ENCODE measurements at regions not wholly inside any gene's neighbourhood (a gene's known extent, or its start where the extent isn't known, plus 50 kb on each side); places are given as distances from the start of the nearest gene placed in this dataset.

DNA sequence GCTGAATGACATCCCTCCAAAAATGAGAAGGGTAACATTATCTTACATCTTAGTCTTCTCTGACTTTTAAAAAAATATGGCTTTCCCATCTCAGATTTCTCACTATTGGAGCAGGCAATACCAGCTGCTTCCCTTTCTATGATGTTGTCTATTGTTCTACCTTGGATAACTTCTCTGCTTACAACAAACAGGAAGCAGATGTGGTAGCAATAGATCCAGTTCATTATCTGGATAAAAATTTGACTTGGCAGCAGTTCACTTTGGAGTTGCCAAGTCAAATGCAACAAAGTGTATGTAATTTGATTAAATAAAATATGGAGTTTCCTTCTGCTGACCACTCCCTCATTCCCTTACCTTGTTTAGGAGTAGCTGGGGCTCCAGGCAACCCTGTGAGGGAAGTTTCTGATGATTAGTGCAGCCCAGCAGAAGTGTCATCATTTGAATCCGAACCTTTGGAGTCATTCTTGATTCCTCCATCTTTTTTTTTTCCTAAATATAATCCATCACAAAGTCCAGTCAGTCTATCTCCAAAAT lies 72.0 kb upstream of the GPRIN3 start:
- no peak for TF ChIP-seq POU2F2 (IDR thresholded peaks at IDR 0.05; ENCODE audit: low read depth, low read length)
- TF ChIP-seq TAF1 (IDR thresholded peaks at IDR 0.05; ENCODE audit: low read depth, low read length), result no peak
- TF ChIP-seq SPI1 (IDR thresholded peaks at IDR 0.05; ENCODE audit: low read depth, low read length), result no peak
- no peak for TF ChIP-seq PAX5 (IDR thresholded peaks at IDR 0.05; ENCODE audit: insufficient read depth, low read length, severe bottlenecking)
- FAIRE-seq (no peak), DNase-seq (ENCODE audit: insufficient read length, low spot score) (no peak)

DNA sequence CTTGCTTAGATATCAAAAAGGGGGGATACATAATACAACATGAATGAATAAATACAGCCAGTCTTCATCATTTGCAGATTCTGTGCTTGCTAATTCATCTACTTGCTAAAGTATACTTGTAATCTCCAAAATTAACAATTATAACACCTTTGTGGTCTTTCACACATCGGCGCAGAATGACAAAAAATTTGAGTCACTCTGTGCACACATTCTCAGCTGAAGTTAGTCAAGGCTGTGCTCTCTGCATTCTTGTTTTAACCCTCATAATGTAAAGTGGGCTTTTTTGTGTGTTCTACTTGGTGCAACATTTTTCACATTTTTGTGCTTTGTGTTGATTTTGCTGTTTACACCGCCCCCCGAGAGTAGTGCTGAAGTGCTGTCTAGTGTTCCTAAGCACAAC lies 65.8 kb upstream of the GPRIN3 start:
- DNase-seq (ENCODE audit: insufficient read length, low spot score) (no peak), FAIRE-seq (no peak)
- TF ChIP-seq SPI1 (IDR thresholded peaks at IDR 0.05; ENCODE audit: low read depth, low read length) (no peak), POU2F2 (IDR thresholded peaks at IDR 0.05; ENCODE audit: low read depth, low read length) (no peak), PAX5 (IDR thresholded peaks at IDR 0.05; ENCODE audit: insufficient read depth, low read length, severe bottlenecking) (no peak), TAF1 (IDR thresholded peaks at IDR 0.05; ENCODE audit: low read depth, low read length) (no peak)

- DNase-seq (ENCODE audit: insufficient read length, low spot score) (no peak), FAIRE-seq (no peak)
- TF ChIP-seq PAX5 (IDR thresholded peaks at IDR 0.05; ENCODE audit: insufficient read depth, low read length, severe bottlenecking), result no peak
- TF ChIP-seq SPI1 (IDR thresholded peaks at IDR 0.05; ENCODE audit: low read depth, low read length), result no peak
- TF ChIP-seq TAF1 (IDR thresholded peaks at IDR 0.05; ENCODE audit: low read depth, low read length), result no peak
- no peak for TF ChIP-seq POU2F2 (IDR thresholded peaks at IDR 0.05; ENCODE audit: low read depth, low read length)
Observed at GRCh38 chr4:89371614-89372013, 64.0 kb upstream of the GPRIN3 start.

DNA sequence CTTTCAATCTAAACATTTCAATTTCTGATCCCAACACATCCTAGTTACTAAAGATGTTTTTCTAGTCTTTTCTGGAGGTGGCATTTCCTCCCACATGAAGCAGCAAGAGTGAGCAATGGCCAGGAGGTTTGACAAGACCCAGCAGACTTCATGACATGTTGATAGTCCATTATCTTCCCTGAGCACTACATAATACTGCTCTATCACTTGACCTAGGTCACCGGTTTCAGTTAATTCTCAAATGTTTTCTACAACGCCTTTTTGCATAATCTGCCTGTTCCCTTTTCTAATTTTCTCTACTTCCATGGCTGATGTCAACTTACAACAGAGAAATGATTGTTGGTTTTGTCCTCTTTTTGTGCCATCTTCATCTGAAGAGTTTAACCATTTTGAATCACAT lies 62.0 kb upstream of the GPRIN3 start:
- DNase-seq (ENCODE audit: insufficient read length, low spot score) (no peak), FAIRE-seq (no peak)
- TF ChIP-seq POLR2A (IDR thresholded peaks at IDR 0.05; ENCODE audit: low read depth, low read length) (no peak), POLR2AphosphoS5 (IDR thresholded peaks at IDR 0.05; ENCODE audit: low read depth, low read length) (no peak), PAX5 (IDR thresholded peaks at IDR 0.05; ENCODE audit: insufficient read depth, low read length, severe bottlenecking) (no peak)

- no peak for DNase-seq (ENCODE audit: insufficient read length, low spot score)
- TF ChIP-seq PAX5 (IDR thresholded peaks at IDR 0.05; ENCODE audit: insufficient read depth, low read length, severe bottlenecking) (no peak), POLR2AphosphoS5 (IDR thresholded peaks at IDR 0.05; ENCODE audit: low read depth, low read length) (no peak), POLR2A (IDR thresholded peaks at IDR 0.05; ENCODE audit: low read depth, low read length) (no peak), TAF1 (IDR thresholded peaks at IDR 0.05; ENCODE audit: low read depth, low read length) (no peak), SPI1 (IDR thresholded peaks at IDR 0.05; ENCODE audit: low read depth, low read length) (no peak), POU2F2 (IDR thresholded peaks at IDR 0.05; ENCODE audit: low read depth, low read length) (no peak)
- FAIRE-seq, result no peak
Observed at GRCh38 chr4:89368861-89369260, 61.3 kb upstream of the GPRIN3 start.

DNA sequence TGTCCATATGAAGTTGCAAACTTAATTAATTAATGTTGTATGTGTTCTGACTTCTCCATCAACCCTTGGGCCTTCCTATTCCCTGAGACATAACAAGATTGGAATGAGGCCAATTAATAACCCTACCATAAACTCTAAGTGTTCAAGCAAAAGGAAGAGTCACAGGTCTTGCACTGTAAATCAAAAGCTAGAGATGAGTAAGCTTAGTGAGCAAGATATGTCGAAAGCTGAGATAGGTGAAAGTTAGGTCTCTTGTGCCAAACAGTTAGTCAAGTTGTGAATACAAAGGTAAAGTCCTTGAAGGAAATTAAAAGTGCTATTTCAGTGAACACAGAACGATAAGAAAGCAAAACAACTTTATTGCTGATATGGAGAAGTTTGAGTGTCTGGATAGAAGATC lies 58.2 kb upstream of the GPRIN3 start:
- FAIRE-seq (no peak), DNase-seq (ENCODE audit: insufficient read length, low spot score) (no peak)
- TF ChIP-seq POLR2A (IDR thresholded peaks at IDR 0.05; ENCODE audit: low read depth, low read length), result no peak
- TF ChIP-seq SPI1 (IDR thresholded peaks at IDR 0.05; ENCODE audit: low read depth, low read length), result no peak
- no peak for TF ChIP-seq POLR2AphosphoS5 (IDR thresholded peaks at IDR 0.05; ENCODE audit: low read depth, low read length)
- TF ChIP-seq PAX5 (IDR thresholded peaks at IDR 0.05; ENCODE audit: insufficient read depth, low read length, severe bottlenecking), result no peak
- no peak for TF ChIP-seq POU2F2 (IDR thresholded peaks at IDR 0.05; ENCODE audit: low read depth, low read length)
- TF ChIP-seq TAF1 (IDR thresholded peaks at IDR 0.05; ENCODE audit: low read depth, low read length), result no peak

DNA sequence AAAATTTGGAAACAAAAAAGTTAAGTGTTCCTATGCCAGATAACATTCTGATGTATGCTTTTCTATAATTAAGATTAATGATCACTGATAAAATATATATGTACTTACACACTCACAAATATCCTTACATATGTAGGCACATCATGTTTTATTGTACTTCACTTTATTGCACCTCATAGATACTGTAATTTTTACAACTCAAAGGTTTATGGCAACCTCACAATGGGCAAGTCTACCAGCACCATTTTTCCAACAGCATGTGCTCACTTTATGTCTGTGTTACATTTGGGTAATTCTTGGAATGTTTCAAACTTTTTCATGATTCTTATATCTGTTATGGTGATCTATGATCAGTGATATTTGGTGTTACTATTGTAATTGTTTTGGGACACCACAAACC lies 57.8 kb upstream of the GPRIN3 start:
- no peak for DNase-seq (ENCODE audit: insufficient read length, low spot score)
- no peak for FAIRE-seq
- no peak for TF ChIP-seq POU2F2 (IDR thresholded peaks at IDR 0.05; ENCODE audit: low read depth, low read length)
- TF ChIP-seq POLR2AphosphoS5 (IDR thresholded peaks at IDR 0.05; ENCODE audit: low read depth, low read length), result no peak
- TF ChIP-seq POLR2A (IDR thresholded peaks at IDR 0.05; ENCODE audit: low read depth, low read length), result no peak
- TF ChIP-seq TAF1 (IDR thresholded peaks at IDR 0.05; ENCODE audit: low read depth, low read length), result no peak
- TF ChIP-seq SPI1 (IDR thresholded peaks at IDR 0.05; ENCODE audit: low read depth, low read length), result no peak
- no peak for TF ChIP-seq PAX5 (IDR thresholded peaks at IDR 0.05; ENCODE audit: insufficient read depth, low read length, severe bottlenecking)

DNA sequence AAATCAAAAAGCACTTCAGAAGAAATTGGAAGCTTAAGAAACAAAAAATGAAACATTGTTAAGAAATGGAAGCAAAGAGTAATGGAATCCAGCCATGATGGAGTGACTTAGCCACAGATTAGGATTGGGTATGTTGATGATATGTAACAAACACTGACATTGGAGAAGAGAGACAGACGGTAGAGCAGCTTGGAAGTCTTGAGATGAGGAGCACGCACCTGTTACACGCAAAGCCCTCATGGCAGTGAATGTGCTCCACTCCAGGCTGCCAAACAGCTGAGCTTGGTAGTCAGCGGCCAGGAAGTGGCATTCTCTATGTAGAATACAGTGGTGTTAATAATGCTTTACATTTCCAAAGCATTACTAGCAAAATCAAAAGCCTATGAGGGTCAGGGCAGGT lies 56.9 kb upstream of the GPRIN3 start:
- DNase-seq (ENCODE audit: insufficient read length, low spot score) (no peak), FAIRE-seq (no peak)
- TF ChIP-seq POU2F2 (IDR thresholded peaks at IDR 0.05; ENCODE audit: low read depth, low read length) (no peak), POLR2A (IDR thresholded peaks at IDR 0.05; ENCODE audit: low read depth, low read length) (no peak), POLR2AphosphoS5 (IDR thresholded peaks at IDR 0.05; ENCODE audit: low read depth, low read length) (no peak), TAF1 (IDR thresholded peaks at IDR 0.05; ENCODE audit: low read depth, low read length) (no peak), SPI1 (IDR thresholded peaks at IDR 0.05; ENCODE audit: low read depth, low read length) (no peak), PAX5 (IDR thresholded peaks at IDR 0.05; ENCODE audit: insufficient read depth, low read length, severe bottlenecking) (no peak)

- TF ChIP-seq SPI1 (IDR thresholded peaks at IDR 0.05; ENCODE audit: low read depth, low read length) (no peak), PAX5 (IDR thresholded peaks at IDR 0.05; ENCODE audit: insufficient read depth, low read length, severe bottlenecking) (no peak), POLR2AphosphoS5 (IDR thresholded peaks at IDR 0.05; ENCODE audit: low read depth, low read length) (no peak), TAF1 (IDR thresholded peaks at IDR 0.05; ENCODE audit: low read depth, low read length) (no peak), POU2F2 (IDR thresholded peaks at IDR 0.05; ENCODE audit: low read depth, low read length) (no peak)
- DNase-seq (ENCODE audit: insufficient read length, low spot score) (no peak), FAIRE-seq (no peak)
Observed at GRCh38 chr4:89363786-89364185, 56.2 kb upstream of the GPRIN3 start.

GRCh38 chr4:89358935-89359638 lies 51.5 kb upstream of the GPRIN3 start:
- DNase-seq (ENCODE audit: insufficient read length, low spot score) (no peak), FAIRE-seq (no peak)
- TF ChIP-seq POLR2AphosphoS5 (IDR thresholded peaks at IDR 0.05; ENCODE audit: low read depth, low read length), result no peak
- no peak for TF ChIP-seq POLR2A (IDR thresholded peaks at IDR 0.05; ENCODE audit: low read depth, low read length)
- no peak for TF ChIP-seq TAF1 (IDR thresholded peaks at IDR 0.05; ENCODE audit: low read depth, low read length)
- no peak for TF ChIP-seq POU2F2 (IDR thresholded peaks at IDR 0.05; ENCODE audit: low read depth, low read length)

Measured in GM12891 (cell line).